NCI-H1105 treated with DMSO at 0.1 percent for 48 hours (cell line): ENCODE measurements at regions not wholly inside any gene's neighbourhood (a gene's known extent, or its start where the extent isn't known, plus 50 kb on each side); places are given as distances from the start of the nearest gene placed in this dataset.

Source experiments
- DNase-seq: peaks from one replicate; lab custom pipeline; 2025; lab: John Stamatoyannopoulos, UW

DNA sequence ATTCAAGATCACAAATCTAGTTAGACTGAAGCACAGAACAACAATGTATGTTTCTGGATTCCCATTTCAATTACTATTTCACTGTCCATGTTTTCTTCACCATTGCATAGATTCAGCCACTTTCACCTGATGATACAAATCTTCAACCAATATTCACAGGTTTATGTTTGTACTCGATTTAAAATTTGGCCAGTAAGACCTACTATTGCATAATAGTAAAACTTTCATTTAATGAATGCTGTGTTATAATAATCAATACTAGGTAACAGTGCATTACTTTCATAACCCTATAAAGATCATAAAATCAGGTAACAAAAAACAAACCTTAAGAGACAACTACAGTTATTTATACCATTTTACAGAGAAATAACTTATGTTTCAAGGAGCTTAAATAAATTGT, 2209.1 kb downstream of the ARAP2 start:
- no peak for DNase-seq

DNA sequence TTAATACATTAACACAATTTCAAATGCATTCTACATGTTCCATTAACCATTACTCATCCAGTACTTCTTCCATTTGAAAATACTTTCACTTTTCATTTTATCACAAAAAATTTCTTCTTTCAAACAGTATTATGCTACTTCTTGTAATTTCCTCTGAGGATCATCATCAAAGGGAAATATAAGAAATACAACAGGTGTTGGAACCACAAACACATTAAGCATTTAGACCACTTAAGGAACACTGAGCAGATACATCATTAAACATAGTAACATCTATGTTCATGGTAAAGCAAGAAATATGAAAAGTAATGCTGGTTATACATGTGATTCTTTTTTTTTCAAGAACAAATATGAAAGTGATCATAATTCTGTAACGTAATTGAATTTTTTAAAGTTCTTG, 2207.0 kb downstream of the ARAP2 start:
- no peak for DNase-seq

DNA sequence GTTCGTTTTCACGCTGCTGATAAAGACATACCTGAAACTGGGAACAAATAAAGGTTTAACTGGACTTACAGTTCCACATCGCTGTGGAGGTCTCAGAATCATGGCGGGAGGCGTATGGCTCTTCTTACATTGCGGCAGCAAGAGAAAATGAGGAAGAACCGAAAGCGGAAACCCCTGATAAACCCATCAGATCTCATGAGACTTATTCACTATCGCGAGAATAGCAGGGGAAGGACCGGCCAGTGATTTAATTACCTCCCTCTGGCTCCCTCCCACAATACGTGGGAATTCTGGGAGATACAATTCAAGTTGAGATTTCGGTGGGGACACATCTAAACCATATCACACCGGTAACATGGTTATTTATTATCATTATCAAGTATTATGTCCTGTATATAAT, 2204.5 kb downstream of the ARAP2 start:
- no peak for DNase-seq

DNA sequence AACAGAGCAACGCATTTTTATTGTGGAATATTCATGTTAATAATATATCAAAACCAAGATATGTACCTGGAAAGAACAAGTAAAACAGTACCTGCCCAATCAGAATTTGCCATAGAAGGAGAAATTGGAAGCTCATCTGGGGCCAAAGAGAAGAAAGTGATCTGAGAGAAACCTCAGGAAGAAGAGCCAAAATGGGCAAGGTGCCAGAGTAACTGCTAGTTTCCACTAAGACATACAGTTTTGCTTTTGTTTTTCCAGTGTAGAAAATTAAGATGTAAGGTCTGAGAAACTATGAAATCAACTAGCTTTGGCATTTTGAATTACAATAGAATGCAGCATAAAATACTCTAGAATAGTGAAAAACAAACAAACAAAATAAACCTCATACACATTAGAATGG, 2201.2 kb downstream of the ARAP2 start:
- DNase-seq: no peak

DNA sequence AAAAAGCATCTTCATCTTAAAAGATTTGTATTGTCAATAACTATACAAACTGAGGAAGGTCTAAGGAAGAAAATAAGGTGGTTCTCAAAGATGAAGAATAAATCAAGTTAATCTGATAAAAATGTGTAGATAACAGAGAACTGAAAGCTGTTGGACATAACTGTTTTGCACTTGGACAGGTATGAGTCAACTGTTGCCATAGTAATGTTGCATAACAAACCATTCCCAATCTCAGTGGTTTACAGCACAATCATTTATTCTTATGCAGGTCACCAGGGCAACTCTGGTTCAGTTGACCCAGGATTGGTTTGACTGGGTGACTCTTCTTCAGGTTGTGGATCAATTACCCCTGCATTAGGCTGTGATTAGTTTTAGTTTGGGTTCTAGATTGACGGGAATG, 2197.7 kb downstream of the ARAP2 start:
- no peak for DNase-seq

DNA sequence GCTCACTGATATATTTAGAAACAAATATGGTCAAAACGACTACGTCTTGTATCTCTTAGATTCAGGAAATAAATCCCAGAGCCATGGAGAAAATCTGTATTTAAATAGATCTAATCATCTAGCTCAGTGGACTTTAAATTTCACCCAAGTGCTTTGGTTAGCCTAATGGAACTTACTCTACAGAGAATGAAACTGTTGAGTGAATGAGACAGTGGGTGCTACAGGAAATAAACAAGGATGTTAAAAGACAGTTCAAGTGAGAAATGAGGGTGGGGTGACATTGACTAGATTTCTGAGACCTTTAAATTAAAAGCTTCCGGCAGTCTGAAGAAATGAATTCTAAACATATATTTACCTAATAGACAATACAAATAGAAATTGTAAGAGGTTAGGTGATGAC, 2197.0 kb downstream of the ARAP2 start:
- DNase-seq: no peak

DNA sequence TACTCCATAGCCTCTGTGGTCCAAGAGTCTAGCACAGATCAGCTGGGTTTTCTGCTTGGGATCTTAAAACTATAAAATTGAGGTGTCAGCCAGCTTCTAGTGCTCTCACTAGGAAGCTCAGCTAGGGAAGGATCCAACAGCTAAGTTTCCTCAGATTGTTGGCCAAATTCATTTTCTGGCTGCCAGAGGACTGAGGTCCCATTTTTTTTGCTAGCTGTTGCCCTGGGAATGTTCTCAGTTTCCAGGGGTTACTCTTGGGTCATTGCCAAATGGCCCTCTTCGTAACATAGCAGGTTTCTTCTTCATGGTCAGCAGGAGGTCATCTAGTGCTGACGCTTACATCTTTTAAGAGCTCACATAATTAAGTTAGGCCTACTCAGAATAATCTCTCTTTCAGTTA, 2178.2 kb downstream of the ARAP2 start:
- DNase-seq: no peak

DNA sequence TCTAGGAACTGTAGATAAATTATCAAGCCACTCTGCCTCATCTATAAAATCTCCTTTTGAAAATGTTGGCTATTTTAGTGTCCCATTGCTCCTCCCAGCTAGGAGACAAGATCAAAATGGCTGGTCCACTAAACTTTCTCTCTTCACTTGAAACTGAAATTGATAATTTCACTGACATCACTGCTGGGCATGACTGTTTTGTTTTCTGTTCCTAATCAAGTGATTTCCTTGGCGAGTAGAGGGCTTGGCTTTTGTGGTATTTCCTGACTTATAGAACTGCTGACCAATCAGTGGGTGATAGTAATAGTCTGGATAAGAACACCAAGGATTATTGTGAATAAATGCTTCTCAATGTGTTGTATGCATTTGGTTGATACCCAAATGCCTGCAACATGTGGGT, 2152.9 kb downstream of the ARAP2 start:
- no peak for DNase-seq

DNA sequence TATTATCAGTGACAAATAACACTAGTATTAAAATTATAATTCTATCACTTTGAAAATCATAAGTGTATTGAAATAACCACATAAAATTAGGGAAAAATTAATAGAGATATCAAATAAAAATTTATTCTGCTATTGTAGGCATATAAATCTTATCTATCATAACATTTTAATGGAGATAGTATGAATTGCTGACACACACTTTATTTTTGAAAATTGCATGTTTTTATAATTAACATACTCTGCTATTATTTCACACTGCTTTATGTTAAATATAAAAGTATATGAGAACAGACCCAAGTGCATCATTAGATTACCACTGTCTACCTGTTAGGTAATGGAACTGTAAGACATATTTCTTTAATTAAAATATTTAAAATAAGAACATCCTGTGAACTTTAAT, 2150.2 kb downstream of the ARAP2 start:
- DNase-seq: no peak

DNA sequence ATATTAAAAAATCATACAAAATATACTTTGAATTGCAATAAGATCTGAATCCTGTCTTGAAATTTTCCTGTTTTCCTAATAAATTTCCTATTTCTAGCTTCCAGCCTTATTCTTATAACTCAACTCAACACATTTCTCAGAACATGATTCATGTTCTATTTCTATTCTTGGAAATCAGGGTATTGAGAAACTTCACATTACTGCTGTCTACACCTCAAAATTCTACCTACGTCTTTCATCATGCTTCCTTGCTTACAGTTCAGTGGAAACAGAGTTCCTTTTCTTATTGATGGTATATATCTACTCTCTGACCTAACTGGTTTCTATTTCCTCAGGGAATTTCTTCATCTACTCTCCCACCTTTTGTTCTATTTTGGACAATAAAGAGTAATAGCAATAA, 2139.0 kb downstream of the ARAP2 start:
- no peak for DNase-seq

DNA sequence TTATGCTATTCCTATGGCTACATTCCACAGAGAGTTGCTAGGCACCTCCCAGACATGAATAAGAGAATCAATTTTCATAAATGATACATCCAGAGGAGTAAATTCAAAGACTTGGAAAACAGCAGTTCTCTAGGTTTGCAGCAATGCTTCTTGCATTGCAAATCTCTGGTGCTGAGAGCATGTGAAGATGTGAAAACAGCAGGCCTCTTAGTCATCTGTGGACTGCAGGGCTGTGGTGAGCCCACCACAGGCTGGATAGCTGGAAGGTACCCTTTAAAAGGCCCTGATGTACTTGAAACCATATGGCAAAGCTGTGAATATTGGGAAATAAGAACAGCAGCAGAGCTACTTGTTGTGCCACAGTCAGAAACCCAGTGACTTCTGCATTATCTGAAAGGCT, 2135.9 kb downstream of the ARAP2 start:
- no peak for DNase-seq

DNA sequence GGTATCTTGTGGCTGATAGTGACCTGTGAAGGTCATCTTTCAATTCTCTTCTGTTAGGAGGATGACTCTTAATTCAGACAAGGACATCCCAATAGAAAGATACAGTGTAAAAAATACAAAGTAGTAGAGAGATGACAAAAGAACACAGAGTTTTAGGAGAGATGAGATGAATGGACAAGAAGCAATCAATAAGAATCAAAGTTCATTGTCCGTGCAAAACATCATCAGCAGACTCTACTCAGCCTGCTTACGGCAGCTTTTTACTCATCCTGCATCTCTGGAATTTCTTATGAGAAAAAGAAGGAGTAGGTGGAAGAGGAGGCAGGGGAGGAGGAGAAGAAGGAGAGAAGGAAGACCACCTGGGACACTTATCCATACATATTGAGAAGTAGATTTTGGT, 2131.7 kb downstream of the ARAP2 start:
- no peak for DNase-seq

DNA sequence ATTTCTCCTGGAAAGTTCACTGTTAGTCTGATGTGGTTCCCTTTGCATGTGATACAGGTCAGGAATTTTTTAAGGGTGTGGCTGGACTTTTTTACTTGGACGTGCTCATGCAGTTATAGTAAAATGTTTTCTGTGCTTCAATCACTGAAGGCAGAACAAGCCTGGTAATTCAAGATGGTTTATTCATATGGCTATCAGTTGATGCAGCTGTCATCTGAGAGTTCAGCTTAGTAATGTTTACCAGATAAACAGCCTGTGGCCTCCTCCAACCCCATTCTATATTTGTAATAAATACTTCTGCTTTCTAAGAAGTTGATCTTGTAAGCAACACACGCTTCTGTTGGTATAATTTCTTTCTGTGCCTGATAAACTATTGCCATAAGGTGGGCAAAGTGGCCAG, 2105.9 kb downstream of the ARAP2 start:
- DNase-seq: no peak

DNA sequence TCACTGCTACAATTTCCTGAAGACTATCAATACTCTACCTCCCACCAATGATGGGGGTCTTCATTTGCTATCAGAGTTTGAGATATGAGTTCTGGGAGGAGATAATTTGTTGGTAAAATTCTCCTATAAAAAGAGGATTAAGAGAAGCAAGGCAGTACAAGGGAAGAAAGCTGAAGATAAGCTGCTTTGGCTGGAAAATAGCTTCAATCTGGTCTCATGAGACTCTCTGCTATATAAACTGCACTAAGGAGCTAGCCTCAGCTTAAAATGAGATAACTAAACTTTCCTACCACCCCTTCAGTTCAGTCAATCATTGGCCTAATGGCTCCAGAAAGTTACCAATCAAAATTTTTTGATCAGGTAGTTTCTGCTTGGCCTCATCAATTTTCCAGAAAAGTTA, 2105.0 kb downstream of the ARAP2 start:
- DNase-seq: no peak

DNA sequence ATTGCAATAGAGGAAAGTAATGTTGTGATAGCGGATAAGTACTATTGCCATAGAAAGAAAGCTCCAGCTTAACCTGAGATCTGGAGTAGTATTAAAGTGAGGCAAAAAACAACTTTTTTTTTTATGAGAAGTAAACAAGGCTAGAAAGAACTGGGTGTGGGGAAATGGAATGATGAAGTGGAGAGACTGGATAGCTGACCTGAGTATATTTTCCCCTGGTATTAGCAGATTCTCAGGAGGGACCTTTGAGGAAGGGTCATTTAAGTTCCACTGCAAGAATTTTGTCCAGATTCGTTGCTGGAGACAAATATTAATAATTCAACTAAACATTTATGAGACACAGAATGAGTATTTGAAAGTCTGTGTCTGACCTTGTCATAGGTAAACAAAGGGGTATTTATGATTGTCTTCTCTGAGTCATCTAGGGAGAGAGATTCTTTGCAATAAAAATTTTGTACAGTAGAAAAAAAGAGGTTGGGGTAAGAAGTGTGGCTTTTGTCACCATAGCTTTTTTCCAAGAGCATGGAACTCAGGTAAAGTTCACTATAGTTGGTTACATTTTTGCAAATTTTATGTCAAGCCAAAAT, 2095.9 kb downstream of the ARAP2 start:
- no peak for DNase-seq

DNA sequence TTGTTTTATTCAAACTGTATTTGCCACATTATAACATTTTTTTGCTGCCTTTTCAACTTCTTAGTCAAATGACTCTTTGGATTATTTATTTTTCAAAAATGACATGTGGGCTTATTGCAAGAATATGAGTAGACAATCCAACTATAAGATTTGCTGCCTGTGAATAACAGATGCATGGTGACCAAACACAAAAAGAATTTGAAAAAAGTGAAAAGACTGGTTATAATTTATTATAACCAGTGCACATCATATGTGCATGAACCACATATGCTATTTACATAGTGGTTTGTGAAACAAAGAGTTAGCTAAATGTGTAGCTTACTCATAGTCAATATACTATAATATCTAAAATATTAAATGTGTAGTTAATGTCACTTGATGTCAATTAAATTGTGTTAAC, 2086.8 kb downstream of the ARAP2 start:
- no peak for DNase-seq

DNA sequence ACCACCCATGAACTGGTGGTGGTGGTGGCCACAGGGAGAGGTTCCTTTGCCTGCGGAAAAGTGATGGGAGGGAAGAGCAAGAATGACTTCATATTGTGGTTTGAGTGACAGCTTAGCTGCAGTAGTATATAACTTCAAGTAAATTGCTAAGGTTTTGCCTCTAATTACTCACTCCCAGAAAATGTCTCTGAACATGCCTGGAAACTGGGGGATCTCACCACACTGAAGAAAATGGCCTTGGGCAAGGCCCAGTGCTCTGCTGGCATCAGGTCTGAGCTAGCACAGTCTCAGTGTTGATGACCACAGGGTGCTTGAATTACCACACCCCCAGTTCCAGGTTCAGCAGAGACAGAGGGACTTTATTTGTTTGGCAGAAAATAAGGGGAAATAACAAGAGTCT, 2085.4 kb downstream of the ARAP2 start:
- DNase-seq: no peak

DNA sequence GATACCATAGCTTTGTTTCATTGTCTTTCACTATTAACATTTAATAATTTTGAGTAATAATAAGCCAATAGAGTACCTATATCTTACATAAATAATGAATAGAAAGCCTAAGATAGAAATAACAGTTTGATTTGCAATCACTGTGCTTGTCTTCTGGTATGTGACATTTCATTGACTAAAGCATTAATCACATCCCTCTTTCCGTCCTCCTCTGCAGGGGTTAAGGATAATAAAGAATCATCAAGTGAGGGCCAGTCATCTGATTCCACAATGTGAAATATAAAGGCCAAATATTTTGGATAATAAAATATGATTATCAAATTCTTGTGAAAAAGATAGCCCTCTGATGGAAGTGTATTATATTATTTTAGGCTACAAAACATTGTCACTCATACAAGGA, 2073.4 kb downstream of the ARAP2 start:
- no peak for DNase-seq

DNA sequence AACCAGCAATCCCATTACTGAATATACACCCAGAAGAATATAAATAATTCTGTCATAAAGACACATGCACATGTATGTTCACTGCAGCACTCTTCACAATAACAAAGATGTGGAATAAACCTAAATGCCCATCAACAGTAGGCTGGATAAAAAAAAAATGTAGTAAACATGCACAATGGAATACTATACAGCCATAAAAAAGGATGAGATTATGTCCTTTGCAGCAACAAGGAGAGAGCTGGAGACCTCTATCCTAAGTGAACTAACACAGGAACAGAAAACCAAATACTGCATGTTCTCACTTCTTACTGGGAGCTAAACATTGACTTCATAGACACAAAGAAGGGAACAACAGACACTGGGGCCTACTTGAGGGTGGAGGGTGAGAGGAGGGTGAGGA, 2067.7 kb downstream of the ARAP2 start:
- DNase-seq: no peak

DNA sequence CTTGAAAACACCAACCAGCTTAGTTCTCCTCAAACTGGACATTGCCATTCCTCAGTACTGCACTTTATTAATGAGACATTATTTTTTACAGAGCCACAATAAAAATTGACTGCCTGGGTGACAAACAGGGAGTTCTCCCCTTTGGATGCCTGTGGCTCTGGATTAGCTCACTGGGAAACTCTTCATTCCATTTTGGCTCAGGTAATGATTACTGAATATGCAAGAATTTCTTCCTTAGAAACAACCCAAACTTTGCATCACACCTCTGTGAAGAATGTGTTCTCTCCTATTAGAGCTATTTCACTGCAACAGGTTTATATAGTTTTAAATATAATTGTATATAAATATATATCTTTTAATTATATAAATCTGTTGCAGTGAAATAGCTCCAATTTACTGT, 2065.8 kb downstream of the ARAP2 start:
- no peak for DNase-seq

DNA sequence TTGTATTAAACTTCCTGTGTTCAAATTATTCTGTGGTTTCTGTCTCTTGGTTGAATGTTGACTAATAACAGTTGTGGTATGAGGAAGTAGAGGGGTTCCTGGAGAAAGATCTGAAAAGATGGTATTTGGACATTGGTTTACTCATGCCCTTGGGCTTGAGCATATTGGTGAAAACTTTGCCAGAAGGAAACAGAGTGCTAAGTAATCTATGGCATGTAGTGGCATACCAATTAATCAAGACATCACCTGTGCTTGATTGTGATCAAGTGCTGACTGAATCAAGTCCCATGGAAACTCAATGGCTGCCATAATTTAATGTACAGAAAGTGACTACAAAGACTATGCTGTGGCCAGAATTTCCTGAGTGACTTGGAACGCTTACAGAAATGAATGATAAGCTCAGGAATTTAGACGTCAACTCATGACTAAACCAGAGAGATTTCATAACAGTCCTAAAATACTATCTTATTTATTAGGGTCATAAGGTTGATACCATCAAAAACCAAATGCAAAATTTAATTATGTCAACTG, 2062.9 kb downstream of the ARAP2 start:
- no peak for DNase-seq

DNA sequence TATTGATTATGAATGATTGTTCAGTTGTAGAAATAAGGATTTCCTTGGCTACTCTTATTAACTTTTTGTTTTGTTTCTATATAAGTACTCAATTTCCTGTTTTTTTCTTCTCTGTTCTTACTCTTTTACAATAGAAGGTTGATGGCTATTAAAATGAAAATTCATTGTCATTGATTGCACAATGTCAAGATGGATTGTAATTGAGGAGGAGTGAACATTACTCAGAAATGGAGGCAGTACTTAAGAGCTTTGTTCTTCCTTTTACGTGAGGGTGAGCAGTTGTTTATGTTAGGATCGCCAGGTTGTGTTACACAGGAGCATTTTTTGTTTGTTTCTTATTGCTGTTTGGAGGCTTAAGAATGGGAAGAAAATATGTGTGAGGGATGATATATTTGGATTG, 2062.4 kb downstream of the ARAP2 start:
- DNase-seq: no peak

DNA sequence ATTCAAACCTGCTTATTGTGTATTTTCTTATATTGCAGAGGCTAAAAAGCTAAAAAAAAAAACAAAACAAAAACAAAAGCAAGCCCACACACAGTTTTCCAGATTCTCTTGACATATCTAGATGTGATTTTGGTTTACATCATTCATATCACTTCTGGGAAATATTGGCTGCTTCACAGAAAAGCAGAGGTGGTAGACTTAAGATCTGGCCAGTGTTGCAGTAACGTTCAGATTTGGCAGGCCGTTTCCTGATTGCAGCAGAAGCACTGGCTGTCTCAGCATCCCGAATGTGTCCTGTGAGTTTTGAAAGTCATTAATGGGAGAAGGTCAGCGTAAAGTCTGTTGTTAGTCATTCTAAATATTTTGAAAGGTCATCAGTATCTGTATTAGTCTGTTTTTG, 2062.0 kb downstream of the ARAP2 start:
- DNase-seq: no peak

DNA sequence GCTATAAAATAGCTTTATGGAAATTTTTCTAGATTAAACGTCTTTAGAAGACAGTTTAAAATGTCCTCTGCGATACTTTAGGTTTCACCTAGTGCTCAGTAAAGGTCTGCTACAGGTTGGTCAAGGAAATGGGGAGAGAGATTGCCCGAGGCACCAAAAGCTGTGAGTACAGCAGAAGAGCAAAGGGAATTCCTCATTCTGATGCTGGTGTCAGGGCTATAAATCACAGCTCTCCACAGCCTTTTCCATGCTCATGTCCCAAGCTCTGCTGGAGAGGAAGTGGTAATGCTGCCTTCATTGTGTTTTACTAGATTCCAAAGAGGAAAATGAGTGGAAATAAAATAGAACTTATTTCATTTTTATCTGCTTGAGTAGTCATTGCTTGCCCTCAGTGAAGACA, 2060.4 kb downstream of the ARAP2 start:
- DNase-seq: no peak

DNA sequence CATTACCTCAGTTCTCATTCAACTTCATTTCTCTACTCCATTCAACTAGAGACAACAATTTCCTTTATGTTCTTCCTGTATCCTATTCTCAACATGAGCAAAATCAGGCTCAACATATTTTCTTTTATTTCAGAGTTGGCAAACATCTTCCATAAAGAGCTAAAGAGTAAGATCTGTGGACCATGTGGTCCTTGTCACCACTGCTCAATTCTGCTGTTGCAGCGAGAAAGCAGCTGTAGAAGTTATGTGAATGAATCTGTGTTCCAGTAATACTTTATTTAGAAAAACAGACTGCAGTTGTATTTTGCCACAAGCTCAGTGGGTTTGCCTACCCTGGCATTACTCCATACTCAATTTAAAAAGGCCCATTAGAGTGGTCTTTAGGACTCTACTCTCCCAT, 2057.3 kb downstream of the ARAP2 start:
- DNase-seq: no peak
